ENCODE measurements at regions not wholly inside any gene's neighbourhood (a gene's known extent, or its start where the extent isn't known, plus 50 kb on each side); places are given as distances from the start of the nearest gene placed in this dataset.

GRCh38 chr1:218209351-218209861 is 75.7 kb upstream of the RRP15 start:
- no peak for DNase-seq (ENCODE audit: extremely low read depth in 1 of 11, low read depth in 9 of 11, low spot score in 4 of 11)

DNA sequence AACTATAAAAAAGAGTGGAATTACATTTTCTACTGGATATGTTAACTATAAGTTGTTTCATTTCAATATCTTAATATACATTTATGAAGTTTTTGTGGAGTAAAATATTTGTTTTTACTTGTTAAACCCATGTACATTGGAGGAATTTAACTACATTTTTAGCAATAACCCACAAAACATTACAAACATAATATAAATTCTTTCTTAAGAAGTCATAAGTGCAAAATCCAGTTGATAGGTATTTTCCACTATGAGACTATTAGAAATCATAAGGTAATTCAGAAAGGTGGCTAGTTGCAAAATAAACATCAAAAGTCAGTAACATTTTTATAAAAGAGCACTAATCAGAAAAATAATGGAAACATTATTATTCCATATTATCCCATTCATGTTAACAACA is 73.9 kb upstream of the RRP15 start:
- no peak for DNase-seq (ENCODE audit: extremely low read depth in 1 of 11, low read depth in 9 of 11, low spot score in 4 of 11)

GRCh38 chr1:218217040-218217439 is 68.1 kb upstream of the RRP15 start:
- DNase-seq (ENCODE audit: extremely low read depth in 1 of 11, low read depth in 9 of 11, low spot score in 4 of 11) = no peak

GRCh38 chr1:218219460-218219859 is 65.6 kb upstream of the RRP15 start:
- DNase-seq (ENCODE audit: extremely low read depth in 1 of 11, low read depth in 9 of 11, low spot score in 4 of 11) = no peak

GRCh38 chr1:218224101-218224500 is 61.0 kb upstream of the RRP15 start:
- no peak for DNase-seq (ENCODE audit: extremely low read depth in 1 of 11, low read depth in 9 of 11, low spot score in 4 of 11)

DNA sequence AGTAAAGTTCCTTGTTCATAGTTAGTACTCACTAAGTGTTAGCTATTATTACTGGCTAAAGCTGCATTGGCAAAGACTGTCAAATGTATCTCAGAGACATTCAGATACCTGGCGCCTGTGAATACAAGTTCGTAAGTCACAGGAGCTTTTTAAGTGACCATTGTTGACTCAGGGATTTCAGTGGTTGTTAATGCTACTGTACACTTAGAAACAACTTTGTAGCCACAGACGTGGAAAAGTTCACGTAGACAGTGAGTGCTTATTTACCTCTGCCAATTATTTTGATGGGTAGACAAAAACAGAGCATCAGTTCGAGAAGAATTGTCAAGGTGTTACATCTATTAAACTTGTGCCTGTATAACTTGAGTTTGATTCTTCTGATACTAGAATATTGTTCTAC is 59.1 kb upstream of the RRP15 start:
- DNase-seq (ENCODE audit: extremely low read depth in 1 of 11, low read depth in 9 of 11, low spot score in 4 of 11) = no peak
